H1 (cell line): ENCODE measurements at regions not wholly inside any gene's neighbourhood (a gene's known extent, or its start where the extent isn't known, plus 50 kb on each side); places are given as distances from the start of the nearest gene placed in this dataset.

Experiments
- CTCF ChIA-PET: fragments of 300-600 bp; sonication (Branson Sonifier 250); formaldehyde crosslinking; loops from one replicate; lab custom pipeline; 2021; ENCODE audit not compliant: partially characterized antibody; lab: Charles Lee
- POLR2A ChIA-PET: fragments of 300-600 bp; sonication (Branson Sonifier 250); formaldehyde crosslinking; loops from one replicate; lab custom pipeline; 2021; ENCODE audit warnings: inconsistent platforms; ENCODE audit not compliant: partially characterized antibody; lab: Charles Lee
- DNase-seq, 2 experiments: peaks; one replicate each; pipeline versions ENCODE4 v3.0.0 to v3.0.0-alpha.2; 2010 to 2022; ENCODE audit warnings: low spot score in 2 of 2, low read depth in 1 of 2, mixed read lengths in 1 of 2
- FAIRE-seq: peaks from 2 replicates; lab custom pipeline; 2011; peaks lifted over from hg19 to GRCh38; lab: Jason Lieb, UNC
- H2AFZ ChIP-seq: 2 replicates; pipeline ENCODE4 v1.8.1; 2012; ENCODE audit warnings: low read length, inconsistent platforms
- H2AK5ac ChIP-seq: 2 replicates; pipeline ENCODE4 v1.6.1; 2013; ENCODE audit warnings: low read depth, low read length
- H2BK120ac ChIP-seq: replicated peaks from 2 replicates; pipeline ENCODE3; 2013; ENCODE audit warnings: low read depth, low read length, inconsistent platforms
- H2BK12ac ChIP-seq: 2 replicates; pipeline ENCODE4 v1.6.1; 2013; ENCODE audit warnings: low read depth, low read length
- H2BK15ac ChIP-seq: 2 replicates; pipeline ENCODE4 v1.6.1; 2013; ENCODE audit warnings: low read length
- H2BK20ac ChIP-seq: 2 replicates; pipeline ENCODE4 v1.6.1; 2013; ENCODE audit warnings: low read length
- H2BK5ac ChIP-seq: 2 replicates; pipeline ENCODE4 v1.6.1; 2013; ENCODE audit warnings: low read depth, low read length
- H3K14ac ChIP-seq: 2 replicates; pipeline ENCODE4 v1.6.1; 2013; ENCODE audit warnings: inconsistent platforms; ENCODE audit not compliant: insufficient read length
- H3K18ac ChIP-seq: 2 replicates; pipeline ENCODE4 v1.6.1; 2013; ENCODE audit warnings: low read length; ENCODE audit errors: extremely low read depth
- H3K23ac ChIP-seq: 2 replicates; pipeline ENCODE4 v1.6.1; 2013; ENCODE audit warnings: inconsistent platforms; ENCODE audit not compliant: insufficient read length
- H3K23me2 ChIP-seq: 2 replicates; pipeline ENCODE4 v1.6.1; 2013; ENCODE audit warnings: low read depth, low read length
- H3K27ac ChIP-seq: 2 replicates; pipeline ENCODE4 v1.6.1; 2011; ENCODE audit warnings: low read depth, low read length, inconsistent platforms
- H3K27me3 ChIP-seq, 4 experiments: replicated peaks in 1 of 4; 1 replicate in 1 of 4; 2 replicates in 3 of 4; pipeline versions ENCODE4 v1.6.1 to v1.8.1; 2011 to 2013; ENCODE audit warnings: low read length in 3 of 4, mild to moderate bottlenecking in 3 of 4, inconsistent platforms in 2 of 4, mixed read lengths in 2 of 4, moderate library complexity in 1 of 4; ENCODE audit not compliant: control insufficient read depth in 3 of 4, insufficient read depth in 3 of 4; ENCODE audit errors: extremely low read depth in 1 of 4
- H3K36me3 ChIP-seq, 4 experiments: 2 replicates each; pipeline versions ENCODE4 v1.6.1 to v1.8.1; 2011 to 2013; ENCODE audit warnings: mild to moderate bottlenecking in 4 of 4, low read length in 3 of 4, moderate library complexity in 2 of 4, control low read depth in 1 of 4, inconsistent platforms in 1 of 4; ENCODE audit not compliant: insufficient read depth in 4 of 4, control insufficient read depth in 2 of 4
- H3K4ac ChIP-seq: replicated peaks from 2 replicates; pipeline ENCODE3; 2013; ENCODE audit warnings: low read length, low read depth, mixed read lengths, inconsistent platforms; ENCODE audit not compliant: insufficient read length
- H3K4me1 ChIP-seq, 4 experiments: replicated peaks in 1 of 4; 1 replicate in 1 of 4; 2 replicates in 3 of 4; pipeline versions ENCODE4 v1.6.1 to v1.8.1; 2011 to 2013; ENCODE audit warnings: low read length in 3 of 4, inconsistent platforms in 2 of 4, mixed read lengths in 1 of 4; ENCODE audit not compliant: insufficient read depth in 4 of 4, control insufficient read depth in 3 of 4
- H3K4me2 ChIP-seq, 2 experiments: 2 replicates each; pipeline versions ENCODE4 v1.6.1 to v1.8.1; 2011 to 2013; ENCODE audit warnings: low read depth in 2 of 2, low read length in 2 of 2, control low read depth in 1 of 2, inconsistent platforms in 1 of 2, mild to moderate bottlenecking in 1 of 2; ENCODE audit not compliant: insufficient read depth in 1 of 2
- H3K4me3 ChIP-seq, 4 experiments: fragments of 200-600, 300-600 bp in 1 of 4; sonication (generic), shearing (Covaris generic), sonication (Bioruptor Twin) in 1 of 4; 2 replicates each; pipeline versions ENCODE4 v1.5.1 to v1.8.1; 2011 to 2016; ENCODE audit warnings: low read length in 4 of 4, low read depth in 3 of 4, control low read depth in 2 of 4, inconsistent platforms in 2 of 4, mild to moderate bottlenecking in 2 of 4, mixed read lengths in 1 of 4, moderate library complexity in 1 of 4; ENCODE audit not compliant: insufficient read depth in 2 of 4; ENCODE audit errors: extremely low read depth in 1 of 4
- H3K56ac ChIP-seq: replicated peaks from 2 replicates; pipeline ENCODE3; 2013; ENCODE audit warnings: low read depth, mild to moderate bottlenecking, mixed read lengths, low read length, inconsistent platforms; ENCODE audit not compliant: insufficient read length
- H3K79me1 ChIP-seq: 2 replicates; pipeline ENCODE4 v1.6.1; 2013; ENCODE audit warnings: low read depth, low read length, control low read depth
- H3K79me2 ChIP-seq, 2 experiments: 2 replicates each; pipeline versions ENCODE4 v1.6.1 to v1.8.1; 2012 to 2013; ENCODE audit warnings: low read length in 2 of 2, mild to moderate bottlenecking in 2 of 2, inconsistent platforms in 1 of 2; ENCODE audit not compliant: insufficient read depth in 2 of 2, control insufficient read depth in 1 of 2
- H3K9ac ChIP-seq, 4 experiments: replicated peaks in 1 of 4; 1 replicate in 1 of 4; 2 replicates in 3 of 4; pipeline versions ENCODE4 v1.6.1 to v1.8.1; 2011 to 2013; ENCODE audit warnings: low read depth in 3 of 4, low read length in 3 of 4, control low read depth in 2 of 4, mild to moderate bottlenecking in 2 of 4, moderate library complexity in 2 of 4, inconsistent platforms in 1 of 4; ENCODE audit errors: extremely low read depth in 1 of 4
- H3K9me3 ChIP-seq, 2 experiments: 2 replicates each; pipeline versions ENCODE4 v1.6.1 to v1.8.1; 2012 to 2013; ENCODE audit warnings: mild to moderate bottlenecking in 2 of 2, moderate library complexity in 2 of 2, control low read depth in 1 of 2, inconsistent platforms in 1 of 2, low read depth in 1 of 2, low read length in 1 of 2, mixed read lengths in 1 of 2; ENCODE audit not compliant: insufficient read depth in 2 of 2
- H4K20me1 ChIP-seq, 2 experiments: replicated peaks in 1 of 2; 2 replicates each; pipeline versions ENCODE3 to v1.8.1; 2011 to 2013; ENCODE audit warnings: inconsistent platforms in 2 of 2, low read length in 2 of 2, mild to moderate bottlenecking in 1 of 2; ENCODE audit not compliant: insufficient read depth in 2 of 2, control insufficient read depth in 1 of 2
- H4K5ac ChIP-seq: 2 replicates; pipeline ENCODE4 v1.6.1; 2013; ENCODE audit warnings: low read length, low read depth, mixed read lengths, inconsistent platforms; ENCODE audit not compliant: insufficient read length
- H4K8ac ChIP-seq: 2 replicates; pipeline ENCODE4 v1.8.0; 2013; ENCODE audit warnings: mild to moderate bottlenecking, moderate library complexity, low read length, inconsistent platforms; ENCODE audit not compliant: insufficient read depth; ENCODE audit errors: extremely low read depth
- H4K91ac ChIP-seq: replicated peaks from 2 replicates; pipeline ENCODE3; 2013; ENCODE audit warnings: low read length, mixed read lengths, inconsistent platforms; ENCODE audit not compliant: insufficient read length
- BCL11A ChIP-seq, 2 experiments: IDR thresholded peaks; one replicate each; pipeline ENCODE4 v1.6.1; 2011; ENCODE audit warnings: low read depth in 2 of 2, low read length in 2 of 2, mild to moderate bottlenecking in 2 of 2
- CHD1 ChIP-seq: IDR thresholded peaks from 2 replicates; pipeline ENCODE4 v1.6.1; 2012; ENCODE audit warnings: low read depth, low read length, improper control_type of control experiment
- EGR1 ChIP-seq: IDR thresholded peaks from 2 replicates; pipeline ENCODE4 v1.6.1; 2011; ENCODE audit warnings: low read depth, low read length, borderline replicate concordance
- EP300 ChIP-seq, 2 experiments: IDR thresholded peaks; 1 replicate in 1 of 2; 2 replicates in 1 of 2; pipeline ENCODE4 v1.6.1; 2011 to 2012; ENCODE audit warnings: low read depth in 2 of 2, low read length in 2 of 2, mild to moderate bottlenecking in 2 of 2, borderline replicate concordance in 1 of 2, inconsistent platforms in 1 of 2, moderate library complexity in 1 of 2
- EZH2 ChIP-seq: fragments of 200-600 bp; sonication (generic); IDR thresholded peaks from 2 replicates; pipeline ENCODE4 v1.7.1; 2012; ENCODE audit warnings: low read depth, mild to moderate bottlenecking, moderate library complexity, low read length, inconsistent platforms; ENCODE audit not compliant: severe bottlenecking
- GTF2F1 ChIP-seq: IDR thresholded peaks from 2 replicates; pipeline ENCODE4 v1.6.1; 2012; ENCODE audit warnings: low read depth, low read length, improper control_type of control experiment, borderline replicate concordance
- HDAC2 ChIP-seq, 2 experiments: fragments of 300-600 bp in 1 of 2; sonication (generic) in 1 of 2; IDR thresholded peaks; 2 replicates each; pipeline ENCODE4 v1.6.1; 2011 to 2012; ENCODE audit warnings: low read depth in 2 of 2, low read length in 2 of 2, mild to moderate bottlenecking in 2 of 2, moderate library complexity in 2 of 2, borderline replicate concordance in 1 of 2, inconsistent platforms in 1 of 2
- JUN ChIP-seq: IDR thresholded peaks from 2 replicates; pipeline ENCODE4 v1.6.1; 2011; ENCODE audit warnings: low read depth, mild to moderate bottlenecking, improper control_type of control experiment, low read length
- RAD21 ChIP-seq, 2 experiments: IDR thresholded peaks in 1 of 2; conservative IDR thresholded peaks in 1 of 2; 2 replicates each; pipeline ENCODE4 v1.6.1; 2011; ENCODE audit warnings: low read depth in 2 of 2, low read length in 2 of 2, improper control_type of control experiment in 1 of 2, inconsistent platforms in 1 of 2, mild to moderate bottlenecking in 1 of 2, moderate library complexity in 1 of 2
- RBBP5 ChIP-seq: IDR thresholded peaks from 2 replicates; pipeline ENCODE4 v1.7.1; 2012; ENCODE audit warnings: low read depth, mild to moderate bottlenecking, inconsistent platforms, low read length, moderate library complexity, borderline replicate concordance
- TAF1 ChIP-seq: IDR thresholded peaks from 2 replicates; pipeline ENCODE4 v1.6.1; 2011; ENCODE audit warnings: mild to moderate bottlenecking, low read depth, low read length
- YY1 ChIP-seq: IDR thresholded peaks from 2 replicates; pipeline ENCODE4 v1.6.1; 2011; ENCODE audit warnings: low read depth, mild to moderate bottlenecking, low read length
- WGBS, 2 experiments: shearing (Covaris generic) in 1 of 2; methylation state at CpG; one replicate each; pipeline versions ENCODE4 v1.1.6 to v1.1.7; 2013 to 2015; ENCODE audit warnings: low lambda C conversion rate in 2 of 2, mixed read lengths in 2 of 2, inconsistent platforms in 1 of 2, low coverage in 1 of 2, missing lambda C conversion rate in 1 of 2; ENCODE audit not compliant: insufficient replicate concordance in 2 of 2, insufficient coverage in 1 of 2, insufficient read length in 1 of 2; ENCODE audit errors: extremely low coverage in 1 of 2, missing lambda C conversion rate in 1 of 2; 5-methylcytosine and 5-hydroxymethylcytosine counted together

GRCh38 chr10:78526347-78526746 is 492.7 kb downstream of the RPS24 start:
- no peak overlapping the region for H3K14ac ChIP-seq
- no peaks in the 10 kb centered on the region for H3K79me1 ChIP-seq
- H3K36me3 ChIP-seq: no peaks in the 10 kb centered on the region
- H4K8ac ChIP-seq: no peak overlapping the region
- H3K4me3 ChIP-seq: no peak overlapping the region
- H3K23ac ChIP-seq: no peak overlapping the region
- H3K4me2 ChIP-seq: no peak overlapping the region
- no peak for DNase-seq
- no peak for FAIRE-seq
- no peak overlapping the region for H3K56ac ChIP-seq
- no peak overlapping the region for H2BK20ac ChIP-seq
- H3K23me2 ChIP-seq: no peaks in the 10 kb centered on the region
- H3K27me3 ChIP-seq: no peaks in the 10 kb centered on the region
- no peak overlapping the region for H2BK15ac ChIP-seq
- POLR2A ChIA-PET: no interaction called here
- no peak overlapping the region for H2AK5ac ChIP-seq
- no peaks in the 10 kb centered on the region for H3K79me2 ChIP-seq
- no peak overlapping the region for H2AFZ ChIP-seq
- H2BK12ac ChIP-seq: no peak overlapping the region
- H4K91ac ChIP-seq: no peak overlapping the region
- no peak overlapping the region for H3K27ac ChIP-seq
- peaks cover 0 to 9% (median 4%) of the 10 kb centered on the region in 4 experiments; a peak in 4 of 7 replicates for H3K4me1 ChIP-seq
- H4K20me1 ChIP-seq: no peaks in the 10 kb centered on the region
- H2BK120ac ChIP-seq: no peak overlapping the region
- H4K5ac ChIP-seq: no peak overlapping the region
- peaks cover 2 to 4% of the 10 kb centered on the region in 2 experiments; a peak in 1 of 4 replicates for H3K9me3 ChIP-seq
- CTCF ChIA-PET: interaction anchor here (1.1 kb wide), 1 partner anchor 116 kb away, joined by 3 read pairs; no protein-coding TSS in a partner anchor
- WGBS, 2 experiments: 86% methylated on average over 3 of the region's 3 CpGs; no CpG with 5 or more reads in 1 of the 2 experiments
- no peak overlapping the region for H3K4ac ChIP-seq
- H3K9ac ChIP-seq: no peak overlapping the region
- no peak overlapping the region for H3K18ac ChIP-seq
- no peak overlapping the region for H2BK5ac ChIP-seq
- TF ChIP-seq CHD1 (no peak), EZH2 (no peak), RAD21 (IDR thresholded peaks at IDR 0.05 in 1 of 2, conservative IDR thresholded peaks at IDR 0.05 in 1 of 2; ENCODE audit: low read depth in 2 of 2, low read length in 2 of 2) (no peak), EP300 (IDR thresholded peaks at IDR 0.05; ENCODE audit: borderline replicate concordance in 1 of 2, low read depth in 2 of 2, low read length in 2 of 2) (no peak), BCL11A (IDR thresholded peaks at IDR 0.05; ENCODE audit: low read depth in 2 of 2, low read length in 2 of 2) (no peak), TAF1 (no peak), HDAC2 (IDR thresholded peaks at IDR 0.05; ENCODE audit: borderline replicate concordance in 1 of 2, low read depth in 2 of 2, low read length in 2 of 2) (no peak), RBBP5 (no peak), YY1 (no peak), GTF2F1 (no peak), JUN (no peak), EGR1 (no peak)
